GM12865 (cell line): ENCODE measurements at regions not wholly inside any gene's neighbourhood (a gene's known extent, or its start where the extent isn't known, plus 50 kb on each side); places are given as distances from the start of the nearest gene placed in this dataset.
A peak's percentile ranks its signal among the peaks of the same experiment; 100 is the strongest.

Experiments
- DNase-seq: peaks from one replicate; pipeline ENCODE4 v3.0.0; 2010; ENCODE audit warnings: low read depth
- H3K4me3 ChIP-seq: 2 replicates; pipeline ENCODE4 v1.5.1; 2011; ENCODE audit warnings: mild to moderate bottlenecking, low read depth, low read length, control low read depth
- CTCF ChIP-seq: IDR thresholded peaks from 2 replicates; pipeline ENCODE4 v1.5.1; 2011; ENCODE audit warnings: low read length, control low read depth, low read depth, inconsistent platforms; ENCODE audit not compliant: insufficient read depth; ENCODE audit errors: missing control alignments

- DNase-seq = no peak
- no peak for TF ChIP-seq CTCF
- H3K4me3 ChIP-seq = no peak overlapping the region
Observed at GRCh38 chr13:26934096-26934495, 173.5 kb upstream of the GPR12 start.

- no peak for TF ChIP-seq CTCF
- DNase-seq = no peak
- no peak overlapping the region for H3K4me3 ChIP-seq
Observed at GRCh38 chr13:26932465-26932864, 171.9 kb upstream of the GPR12 start.

- peak; percentile 69 for DNase-seq
- H3K4me3 ChIP-seq = no peak overlapping the region
Observed at GRCh38 chr13:26929971-26930730, 169.6 kb upstream of the GPR12 start.

GRCh38 chr13:26927511-26927910 is 166.9 kb upstream of the GPR12 start:
- H3K4me3 ChIP-seq = no peak overlapping the region
- TF ChIP-seq CTCF = no peak
- no peak for DNase-seq

More at GRCh38 chr13:26929971-26930730, 169.6 kb upstream of the GPR12 start:
- peak; percentile 89 for TF ChIP-seq CTCF

- no peak for TF ChIP-seq CTCF
- no peak for DNase-seq
- no peak overlapping the region for H3K4me3 ChIP-seq
Observed at GRCh38 chr13:26926371-26926770, 165.8 kb upstream of the GPR12 start.

GRCh38 chr13:26923824-26924605 is 163.4 kb upstream of the GPR12 start:
- DNase-seq = no peak
- no peak overlapping the region for H3K4me3 ChIP-seq

More at GRCh38 chr13:26923824-26924605, 163.4 kb upstream of the GPR12 start:
- no peak for TF ChIP-seq CTCF
